Ishikawa (cell line): ENCODE measurements at regions not wholly inside any gene's neighbourhood (a gene's known extent, or its start where the extent isn't known, plus 50 kb on each side); places are given as distances from the start of the nearest gene placed in this dataset.

Experiments
- REST ChIP-seq: IDR thresholded peaks from 2 replicates; pipeline ENCODE4 v1.6.1; 2012; ENCODE audit warnings: low read depth, mild to moderate bottlenecking
- TAF1 ChIP-seq: IDR thresholded peaks from 2 replicates; pipeline ENCODE4 v1.6.1; 2012; ENCODE audit warnings: low read depth, mild to moderate bottlenecking

GRCh38 chr2:16011621-16011960, 71.2 kb downstream of the MYCN start:
- TF ChIP-seq TAF1 (no peak), REST (no peak)
